ENCODE measurements at regions not wholly inside any gene's neighbourhood (a gene's known extent, or its start where the extent isn't known, plus 50 kb on each side); places are given as distances from the start of the nearest gene placed in this dataset.

DNA sequence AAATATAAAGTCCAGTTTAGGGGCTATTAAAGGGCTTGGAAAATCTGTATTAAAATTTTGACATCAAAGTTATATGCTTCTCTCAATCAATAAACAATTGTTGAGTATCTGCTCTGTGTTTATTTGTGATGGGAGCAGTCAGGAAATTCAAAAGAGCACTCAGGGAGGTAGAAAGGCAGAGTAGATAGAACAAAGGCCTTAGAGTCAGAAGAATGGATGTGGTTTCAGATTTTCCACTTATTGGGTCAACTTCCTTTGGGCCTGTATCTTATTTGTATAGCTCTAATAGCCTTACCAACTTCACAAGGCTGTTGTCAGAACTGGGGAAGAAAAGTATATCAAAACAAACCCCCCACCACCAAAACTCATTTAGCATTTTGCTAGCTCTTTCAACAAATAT lies 302.6 kb downstream of the SPRY2 start:
- no peaks in the 10 kb centered on the region for H3K27me3 Mint-ChIP-seq (ENCODE audit: insufficient read depth)
- H3K4me1 Mint-ChIP-seq (ENCODE audit: low read depth) = no peaks in the 10 kb centered on the region
- H3K4me3 Mint-ChIP-seq = no peak overlapping the region
- H3K27ac Mint-ChIP-seq = no peak overlapping the region
- intact Hi-C loops (cut with micrococcal nuclease) = no loop called here
- no peaks in the 10 kb centered on the region for H3K9me3 Mint-ChIP-seq
- H3K36me3 Mint-ChIP-seq (ENCODE audit: low read depth) = no peaks in the 10 kb centered on the region
- DNase-seq (ENCODE audit: low spot score) = no peak

DNA sequence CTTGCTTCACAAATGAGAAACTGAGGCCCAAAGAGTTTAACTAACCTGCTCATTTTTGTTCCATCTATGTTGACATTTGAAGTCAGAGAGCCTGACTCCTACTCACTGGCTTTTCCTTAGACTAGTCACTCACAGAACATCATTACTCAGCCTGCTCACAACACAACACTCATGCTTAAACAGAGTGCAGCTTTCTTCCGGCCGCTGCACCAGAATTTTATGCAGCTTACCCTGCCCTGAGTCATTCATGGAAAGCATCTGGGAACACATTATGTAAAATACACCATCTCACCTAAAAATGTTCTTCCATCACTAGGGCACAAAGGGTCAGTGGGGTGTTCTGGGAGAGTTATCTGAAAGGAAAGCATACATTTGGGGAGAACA lies 303.4 kb downstream of the SPRY2 start:
- intact Hi-C loops (cut with micrococcal nuclease) = no loop called here
- Mint-ChIP-seq H3K4me3 (no peak overlapping the region), H3K27me3 (ENCODE audit: insufficient read depth) (no peaks in the 10 kb centered on the region), H3K36me3 (ENCODE audit: low read depth) (no peaks in the 10 kb centered on the region), H3K9me3 (no peaks in the 10 kb centered on the region), H3K4me1 (ENCODE audit: low read depth) (no peaks in the 10 kb centered on the region), H3K27ac (no peak overlapping the region)
- DNase-seq (ENCODE audit: low spot score) = no peak

DNA sequence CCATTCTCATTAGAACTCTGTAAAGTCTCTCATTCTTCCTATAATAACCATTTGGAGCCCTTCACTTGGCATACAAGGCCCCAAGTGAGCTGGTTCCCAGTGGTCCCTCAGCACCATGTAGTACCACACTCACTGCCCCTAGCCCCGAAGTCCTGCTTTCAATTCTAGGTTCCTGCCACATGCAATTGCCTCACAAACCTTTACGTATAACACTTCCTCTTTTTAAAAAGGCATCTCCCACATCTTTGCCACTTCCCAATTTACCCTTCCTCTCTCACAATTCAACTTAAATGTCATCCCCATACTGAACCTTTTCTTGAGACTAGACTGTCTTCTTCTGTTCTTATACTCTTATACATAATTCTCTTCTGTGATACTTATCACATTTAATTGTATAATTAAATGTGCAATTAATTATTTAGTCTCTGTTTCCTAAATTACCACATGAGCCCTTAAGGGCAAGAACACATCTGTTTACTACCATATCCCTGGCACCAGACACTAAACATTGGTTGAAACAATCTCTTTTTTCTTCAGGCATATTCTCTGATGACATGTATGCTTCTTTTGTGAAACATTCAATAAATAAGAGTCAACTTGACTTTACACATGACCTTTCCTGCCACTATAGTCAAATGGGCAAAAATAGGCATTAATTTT lies 304.0 kb downstream of the SPRY2 start:
- no peak for DNase-seq (ENCODE audit: low spot score)
- Mint-ChIP-seq H3K27me3 (ENCODE audit: insufficient read depth) (no peaks in the 10 kb centered on the region), H3K4me3 (no peak overlapping the region), H3K4me1 (ENCODE audit: low read depth) (no peaks in the 10 kb centered on the region), H3K27ac (no peak overlapping the region), H3K9me3 (no peaks in the 10 kb centered on the region), H3K36me3 (ENCODE audit: low read depth) (no peaks in the 10 kb centered on the region)
- intact Hi-C loops (cut with micrococcal nuclease) = no loop called here

DNA sequence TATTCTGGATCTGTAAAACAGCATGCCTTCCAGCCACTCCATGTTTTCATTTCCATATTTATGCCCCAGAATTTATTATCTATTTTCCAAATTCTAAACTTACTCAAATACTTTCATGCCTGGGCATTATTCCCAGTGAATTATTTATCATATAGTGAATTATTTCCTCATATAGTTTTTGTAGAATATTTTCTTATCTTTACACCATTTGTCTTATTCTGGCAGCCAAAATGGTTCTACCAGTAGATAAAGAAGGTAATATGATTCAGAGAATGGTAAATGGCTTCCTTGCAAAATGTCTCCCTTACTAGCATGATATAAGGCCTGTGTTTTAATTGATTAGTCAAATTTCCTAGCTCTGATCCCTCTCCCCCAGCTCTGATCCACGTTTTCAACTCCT lies 305.8 kb downstream of the SPRY2 start:
- no peak for DNase-seq (ENCODE audit: low spot score)
- Mint-ChIP-seq H3K27me3 (ENCODE audit: insufficient read depth) (no peaks in the 10 kb centered on the region), H3K36me3 (ENCODE audit: low read depth) (no peaks in the 10 kb centered on the region), H3K4me1 (ENCODE audit: low read depth) (no peaks in the 10 kb centered on the region), H3K27ac (no peak overlapping the region), H3K9me3 (no peaks in the 10 kb centered on the region), H3K4me3 (no peak overlapping the region)
- intact Hi-C loops (cut with micrococcal nuclease) = no loop called here

DNA sequence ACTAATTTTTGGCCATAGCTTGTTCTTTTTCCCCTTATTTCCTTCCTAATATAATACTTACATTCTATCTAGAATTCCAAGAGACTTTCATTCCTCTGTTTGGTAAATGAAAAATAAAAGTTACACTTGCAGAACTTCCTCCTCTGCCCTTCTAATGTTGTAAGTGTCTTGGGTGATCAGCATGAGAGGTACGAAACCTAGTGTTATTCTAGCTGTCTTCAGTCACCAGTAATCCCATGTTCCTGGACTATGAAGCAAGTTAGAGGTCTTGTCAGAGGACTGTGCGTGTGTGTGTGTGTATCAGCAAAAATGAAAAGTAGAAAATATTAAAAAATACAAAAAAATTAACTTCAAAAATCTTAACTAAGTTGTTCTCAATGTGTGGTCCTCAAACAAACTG lies 307.0 kb downstream of the SPRY2 start:
- Mint-ChIP-seq H3K9me3 (no peaks in the 10 kb centered on the region), H3K36me3 (ENCODE audit: low read depth) (no peaks in the 10 kb centered on the region), H3K27ac (no peak overlapping the region), H3K27me3 (ENCODE audit: insufficient read depth) (no peaks in the 10 kb centered on the region), H3K4me3 (no peak overlapping the region), H3K4me1 (ENCODE audit: low read depth) (no peaks in the 10 kb centered on the region)
- DNase-seq (ENCODE audit: low spot score) = no peak
- intact Hi-C loops (cut with micrococcal nuclease) = no loop called here

DNA sequence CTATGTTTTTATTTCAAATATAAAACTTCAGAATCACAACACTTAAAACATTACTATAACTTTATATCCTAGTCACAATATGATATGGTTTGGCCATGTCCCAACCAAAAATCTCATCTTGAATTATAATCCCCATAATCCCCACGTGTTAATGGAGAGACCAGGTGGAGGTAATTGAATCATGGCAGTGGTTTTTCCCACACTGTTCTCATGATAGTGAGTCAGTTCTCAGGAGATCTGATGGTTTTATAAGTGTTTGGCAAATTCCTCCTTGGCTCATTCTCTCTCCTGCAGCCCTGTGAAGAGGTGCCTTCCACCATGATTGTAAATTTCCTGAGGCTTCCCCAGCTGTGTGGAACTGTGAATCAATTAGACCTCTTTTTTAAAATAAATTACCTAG lies 307.6 kb downstream of the SPRY2 start:
- intact Hi-C loops (cut with micrococcal nuclease) = no loop called here
- DNase-seq (ENCODE audit: low spot score) = no peak
- Mint-ChIP-seq H3K36me3 (ENCODE audit: low read depth) (no peaks in the 10 kb centered on the region), H3K4me3 (no peak overlapping the region), H3K27me3 (ENCODE audit: insufficient read depth) (no peaks in the 10 kb centered on the region), H3K4me1 (ENCODE audit: low read depth) (no peaks in the 10 kb centered on the region), H3K9me3 (no peaks in the 10 kb centered on the region), H3K27ac (no peak overlapping the region)

DNA sequence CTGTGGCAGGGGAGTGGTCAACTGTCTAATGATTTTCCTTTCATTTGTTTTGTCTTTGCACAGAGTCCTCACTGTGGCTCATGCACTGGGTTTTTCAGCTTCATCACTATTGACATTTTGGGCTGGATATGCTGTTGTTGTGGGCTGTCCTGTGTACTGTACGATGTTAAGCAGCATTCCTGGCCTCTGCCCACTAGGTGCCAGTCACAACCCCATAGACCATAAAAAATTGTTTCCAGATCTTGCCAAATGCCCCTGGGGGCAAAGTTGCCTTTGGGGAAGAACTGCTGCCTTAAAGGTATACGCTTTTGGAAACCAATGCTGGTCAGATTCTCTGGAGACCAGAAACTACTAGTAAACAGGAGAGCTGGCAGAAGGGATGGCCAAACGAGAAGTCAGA lies 310.4 kb downstream of the SPRY2 start:
- H3K27ac Mint-ChIP-seq = no peak overlapping the region
- no peaks in the 10 kb centered on the region for H3K27me3 Mint-ChIP-seq (ENCODE audit: insufficient read depth)
- no peaks in the 10 kb centered on the region for H3K9me3 Mint-ChIP-seq
- no peaks in the 10 kb centered on the region for H3K4me1 Mint-ChIP-seq (ENCODE audit: low read depth)
- H3K36me3 Mint-ChIP-seq (ENCODE audit: low read depth) = no peaks in the 10 kb centered on the region
- DNase-seq (ENCODE audit: low spot score) = no peak
- intact Hi-C loops (cut with micrococcal nuclease) = no loop called here
- H3K4me3 Mint-ChIP-seq = no peak overlapping the region

DNA sequence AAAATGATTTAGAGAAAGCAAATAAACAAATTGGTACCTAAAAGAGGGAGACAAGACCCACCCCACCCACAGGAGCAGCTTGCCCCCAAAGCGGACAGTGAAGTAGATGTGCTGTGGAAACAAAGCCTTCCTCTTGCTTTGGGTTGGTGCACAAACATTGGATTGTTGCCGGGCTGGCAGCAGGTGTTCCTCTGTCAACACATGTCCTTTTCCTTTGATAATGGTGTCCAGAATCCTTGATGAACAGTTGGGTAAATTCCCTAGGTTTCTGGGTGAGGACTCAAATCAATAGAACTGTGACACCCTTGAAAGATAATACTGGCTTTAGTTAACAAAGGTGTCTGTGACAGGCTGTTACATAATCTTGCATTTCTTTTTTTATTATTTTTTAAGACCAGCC lies 311.8 kb downstream of the SPRY2 start:
- no peak overlapping the region for H3K27ac Mint-ChIP-seq
- no peaks in the 10 kb centered on the region for H3K36me3 Mint-ChIP-seq (ENCODE audit: low read depth)
- DNase-seq (ENCODE audit: low spot score) = no peak
- H3K27me3 Mint-ChIP-seq (ENCODE audit: insufficient read depth) = no peaks in the 10 kb centered on the region
- H3K9me3 Mint-ChIP-seq = no peaks in the 10 kb centered on the region
- H3K4me1 Mint-ChIP-seq (ENCODE audit: low read depth) = no peaks in the 10 kb centered on the region
- intact Hi-C loops (cut with micrococcal nuclease) = no loop called here
- no peak overlapping the region for H3K4me3 Mint-ChIP-seq

DNA sequence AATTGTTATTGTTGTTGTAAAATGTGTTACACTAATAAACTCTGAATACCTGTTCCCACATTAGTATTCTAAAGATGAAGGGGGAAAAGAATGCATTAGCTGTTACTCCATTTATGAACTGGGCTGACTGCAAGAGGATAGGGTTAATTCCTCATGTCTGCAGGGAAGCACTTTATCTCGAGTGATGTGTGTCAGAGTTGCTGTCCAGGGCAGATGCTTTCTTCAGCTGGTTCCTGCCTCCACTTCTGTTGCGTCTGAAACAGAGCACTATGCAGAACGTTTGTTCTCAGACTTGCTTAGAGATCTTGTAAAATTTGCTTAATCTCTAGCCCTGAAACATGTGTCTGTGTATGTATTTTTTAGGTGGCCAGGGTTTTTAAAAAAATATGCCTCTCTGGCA lies 318.8 kb downstream of the SPRY2 start:
- DNase-seq (ENCODE audit: low spot score) = no peak
- Mint-ChIP-seq H3K9me3 (no peaks in the 10 kb centered on the region), H3K4me3 (no peak overlapping the region), H3K4me1 (ENCODE audit: low read depth) (no peaks in the 10 kb centered on the region), H3K27ac (no peak overlapping the region), H3K36me3 (ENCODE audit: low read depth) (no peaks in the 10 kb centered on the region), H3K27me3 (ENCODE audit: insufficient read depth) (no peaks in the 10 kb centered on the region)
- intact Hi-C loops (cut with micrococcal nuclease) = no loop called here

DNA sequence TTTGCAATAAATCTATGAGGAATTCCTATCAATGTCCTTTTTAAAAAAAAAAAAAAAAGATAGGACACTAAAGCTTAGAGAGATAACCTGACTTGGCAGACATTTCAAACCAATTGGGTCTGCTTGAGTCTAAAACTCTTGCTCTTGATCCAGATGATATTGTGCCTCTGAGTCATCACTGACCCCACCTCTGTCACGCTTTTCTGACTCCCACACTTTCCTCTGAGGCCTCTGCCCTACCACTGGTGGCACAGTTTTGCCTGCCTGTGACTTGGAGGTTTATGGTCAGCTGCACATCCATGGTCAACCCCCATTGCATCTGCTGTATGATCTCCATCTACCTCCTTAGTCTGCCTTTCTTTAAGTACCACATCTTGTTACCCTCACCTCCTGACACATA lies 328.7 kb downstream of the SPRY2 start:
- no peak for DNase-seq (ENCODE audit: low spot score)
- Mint-ChIP-seq H3K36me3 (ENCODE audit: low read depth) (no peaks in the 10 kb centered on the region), H3K27me3 (ENCODE audit: insufficient read depth) (no peaks in the 10 kb centered on the region), H3K9me3 (no peaks in the 10 kb centered on the region), H3K4me1 (ENCODE audit: low read depth) (no peaks in the 10 kb centered on the region), H3K27ac (no peak overlapping the region), H3K4me3 (no peak overlapping the region)
- intact Hi-C loops (cut with micrococcal nuclease) = no loop called here

DNA sequence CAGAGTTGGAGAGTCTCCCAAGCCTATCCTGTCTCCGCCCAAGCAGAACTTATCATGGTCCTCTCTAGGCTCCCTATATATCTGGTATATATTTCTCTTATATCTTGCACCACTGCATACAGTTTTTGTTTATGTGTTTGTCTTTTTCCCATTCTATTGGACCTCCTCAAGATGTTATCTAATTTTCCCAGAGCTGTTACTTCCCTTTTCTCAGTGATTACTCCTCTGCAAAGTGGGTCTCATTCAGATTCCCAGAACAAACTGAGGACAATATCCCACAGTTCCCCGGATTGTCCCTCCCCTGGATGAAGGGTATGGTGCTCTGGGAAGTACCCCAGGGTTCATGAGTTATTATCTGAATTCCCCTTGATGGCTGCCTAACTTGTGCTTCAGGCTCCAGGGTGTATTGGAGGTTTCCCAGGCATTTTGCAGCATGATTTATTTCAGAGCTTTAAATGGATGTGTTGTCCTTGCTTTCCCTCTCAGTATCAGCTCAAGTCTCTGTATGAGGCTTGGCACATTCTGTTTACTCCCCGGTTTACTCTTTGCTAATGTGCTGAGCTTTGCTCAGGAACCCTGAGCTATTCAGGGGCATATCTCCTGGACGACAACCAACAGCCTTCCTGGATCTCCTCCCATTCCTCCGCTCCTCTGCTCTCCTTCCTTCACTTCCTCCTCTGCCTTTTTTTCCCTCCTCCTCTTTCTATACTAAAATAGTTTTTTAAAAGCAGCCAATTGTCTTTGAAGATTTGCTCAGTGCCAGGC lies 329.3 kb downstream of the SPRY2 start:
- DNase-seq (ENCODE audit: low spot score) = no peak
- Mint-ChIP-seq H3K36me3 (ENCODE audit: low read depth) (no peaks in the 10 kb centered on the region), H3K27me3 (ENCODE audit: insufficient read depth) (no peaks in the 10 kb centered on the region), H3K9me3 (no peaks in the 10 kb centered on the region), H3K4me3 (no peak overlapping the region), H3K4me1 (ENCODE audit: low read depth) (no peaks in the 10 kb centered on the region), H3K27ac (no peak overlapping the region)
- intact Hi-C loops (cut with micrococcal nuclease) = no loop called here

DNA sequence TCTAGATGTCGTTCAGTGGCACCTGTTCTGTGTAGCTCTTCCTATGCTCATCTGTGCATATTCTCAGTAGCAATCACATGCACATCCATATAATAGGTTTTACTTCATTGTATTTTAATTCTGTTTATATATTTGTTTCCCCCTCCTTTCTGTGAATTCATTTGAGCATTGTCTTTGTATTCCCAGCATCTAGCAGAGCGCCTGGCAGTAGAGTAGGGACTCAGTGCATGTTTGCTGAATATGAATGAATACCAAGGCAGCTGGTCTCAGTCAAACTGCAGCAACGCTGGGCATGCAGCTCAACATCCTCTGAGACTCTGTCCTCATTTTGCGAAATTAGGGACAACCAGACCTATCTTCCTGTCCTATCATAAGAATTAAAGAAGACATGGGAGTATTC lies 330.1 kb downstream of the SPRY2 start:
- Mint-ChIP-seq H3K27me3 (ENCODE audit: insufficient read depth) (no peaks in the 10 kb centered on the region), H3K9me3 (no peaks in the 10 kb centered on the region), H3K4me3 (no peak overlapping the region), H3K27ac (no peak overlapping the region), H3K4me1 (ENCODE audit: low read depth) (no peaks in the 10 kb centered on the region), H3K36me3 (ENCODE audit: low read depth) (no peaks in the 10 kb centered on the region)
- intact Hi-C loops (cut with micrococcal nuclease) = no loop called here
- DNase-seq (ENCODE audit: low spot score) = no peak

DNA sequence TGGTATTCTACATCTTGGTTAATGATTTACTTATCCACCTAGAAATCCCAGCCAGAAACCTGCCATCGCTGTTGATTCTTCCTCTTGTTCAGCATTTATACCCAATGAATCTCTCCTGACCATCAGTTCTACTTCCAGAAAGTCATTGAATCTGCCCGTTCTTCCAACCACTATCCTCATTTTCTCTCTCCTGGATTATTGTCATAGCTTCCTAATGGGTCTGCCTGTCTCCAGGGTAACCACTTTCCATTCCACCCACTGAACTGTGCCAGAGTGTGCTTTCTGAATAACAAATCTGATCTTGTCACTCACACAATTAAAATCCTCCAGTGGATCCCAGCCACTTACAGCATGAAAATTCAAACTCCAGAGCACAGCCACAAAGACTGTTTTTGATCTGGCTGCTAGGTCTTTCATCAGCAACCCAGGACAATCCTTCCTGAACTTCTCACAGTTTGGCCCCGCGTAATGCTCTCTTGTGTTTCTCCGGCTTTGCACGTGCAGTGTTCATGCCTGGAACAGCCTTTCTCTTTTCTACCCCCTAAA lies 330.6 kb downstream of the SPRY2 start:
- H3K27ac Mint-ChIP-seq = no peak overlapping the region
- H3K36me3 Mint-ChIP-seq (ENCODE audit: low read depth) = no peaks in the 10 kb centered on the region

More for the DNA sequence above, 330.6 kb downstream of the SPRY2 start:
- intact Hi-C loops (cut with micrococcal nuclease) = no loop called here
- DNase-seq (ENCODE audit: low spot score) = no peak
- Mint-ChIP-seq H3K27me3 (ENCODE audit: insufficient read depth) (no peaks in the 10 kb centered on the region), H3K9me3 (no peaks in the 10 kb centered on the region), H3K4me3 (no peak overlapping the region), H3K4me1 (ENCODE audit: low read depth) (no peaks in the 10 kb centered on the region)

All from activated T-helper 1 cell treated with anti-CD3 and anti-CD28 coated beads, Interleukin-12 subunit alpha, Interleukin-12 subunit beta, Interleukin-2, Interleukin-4 antibody, amounts not matched to agents 30 ng/mL and 10 ng/mL and 1 ng/mL, durations not matched to agents 14 hours and 24 hours and 36 hours (primary cell).